GM12874 (cell line): ENCODE measurements at regions not wholly inside any gene's neighbourhood (a gene's known extent, or its start where the extent isn't known, plus 50 kb on each side); places are given as distances from the start of the nearest gene placed in this dataset.

Experiments
- CTCF ChIP-seq: IDR thresholded peaks from 2 replicates; pipeline ENCODE4 v1.5.1; 2011; ENCODE audit warnings: low read depth, mild to moderate bottlenecking, control low read depth, low read length, moderate library complexity; ENCODE audit not compliant: insufficient read depth

- TF ChIP-seq CTCF, result peak; percentile 29
These were observed 49.8 kb upstream of the BAHCC1 start for GRCh38 chr17:81345228-81346089.
